KMS-11 (cell line): ENCODE measurements at regions not wholly inside any gene's neighbourhood (a gene's known extent, or its start where the extent isn't known, plus 50 kb on each side); places are given as distances from the start of the nearest gene placed in this dataset.

Experiments used
- H2AFZ ChIP-seq: fragments of 200-600 bp; sonication (generic); 2 replicates; pipeline ENCODE4 v1.6.1; 2016; ENCODE audit warnings: antibody characterized with exemption, mixed run types, low read depth
- H3K27ac ChIP-seq: fragments of 200-600 bp; sonication (generic); 2 replicates; pipeline ENCODE4 v1.6.1; 2016; ENCODE audit warnings: mild to moderate bottlenecking, mixed run types
- H3K27me3 ChIP-seq: fragments of 200-600 bp; sonication (generic); 2 replicates; pipeline ENCODE4 v1.6.1; 2017; ENCODE audit warnings: mild to moderate bottlenecking, low read depth, mixed run types, moderate library complexity; ENCODE audit not compliant: insufficient read depth
- H3K36me3 ChIP-seq: fragments of 200-600 bp; sonication (generic); 2 replicates; pipeline ENCODE4 v1.6.1; 2017; ENCODE audit warnings: mild to moderate bottlenecking, mixed run types; ENCODE audit not compliant: insufficient read depth
- H3K4me1 ChIP-seq: fragments of 200-600 bp; sonication (generic); 2 replicates; pipeline ENCODE4 v1.6.1; 2016; ENCODE audit warnings: mild to moderate bottlenecking, low read depth, mixed run types; ENCODE audit not compliant: poor library complexity, severe bottlenecking
- H3K4me2 ChIP-seq: fragments of 200-600 bp; sonication (generic); 2 replicates; pipeline ENCODE4 v1.7.0; 2016; ENCODE audit warnings: mild to moderate bottlenecking, mixed run types
- H3K4me3 ChIP-seq: fragments of 200-600 bp; sonication (generic); IDR thresholded peaks from 2 replicates; pipeline ENCODE4 v1.6.1; 2017; ENCODE audit warnings: low read depth, low read length, mixed read lengths; ENCODE audit not compliant: insufficient read depth
- H3K79me2 ChIP-seq: fragments of 200-600 bp; sonication (generic); 2 replicates; pipeline ENCODE4 v1.6.1; 2016; ENCODE audit warnings: low read depth, mixed run types; ENCODE audit not compliant: insufficient read depth
- H3K9ac ChIP-seq: fragments of 200-600 bp; sonication (generic); 2 replicates; pipeline ENCODE4 v1.6.1; 2016; ENCODE audit warnings: mild to moderate bottlenecking, mixed run types
- H4K20me1 ChIP-seq: fragments of 200-600 bp; sonication (generic); 2 replicates; pipeline ENCODE4 v1.6.1; 2016; ENCODE audit warnings: mild to moderate bottlenecking, mixed run types; ENCODE audit not compliant: insufficient read depth
- CTCF ChIP-seq: fragments of 200-600 bp; sonication (generic); conservative IDR thresholded peaks from 2 replicates; pipeline ENCODE4 v1.6.1; 2017; ENCODE audit warnings: low read depth, mild to moderate bottlenecking, antibody characterized with exemption, low read length, moderate library complexity, mixed read lengths

- no peak overlapping the region for H3K9ac ChIP-seq
- no peak overlapping the region for H3K27ac ChIP-seq
- no peaks in the 10 kb centered on the region for H3K4me1 ChIP-seq
- no peaks in the 10 kb centered on the region for H3K27me3 ChIP-seq
- H3K4me2 ChIP-seq, result no peak overlapping the region
- H3K79me2 ChIP-seq, result no peaks in the 10 kb centered on the region
- no peaks in the 10 kb centered on the region for H4K20me1 ChIP-seq
- no peak for TF ChIP-seq CTCF
- no peak overlapping the region for H2AFZ ChIP-seq
- H3K36me3 ChIP-seq, result no peaks in the 10 kb centered on the region
- no peak overlapping the region for H3K4me3 ChIP-seq
Observed at GRCh38 chr11:82117362-82117761, 616.3 kb downstream of the FAM181B start.

DNA sequence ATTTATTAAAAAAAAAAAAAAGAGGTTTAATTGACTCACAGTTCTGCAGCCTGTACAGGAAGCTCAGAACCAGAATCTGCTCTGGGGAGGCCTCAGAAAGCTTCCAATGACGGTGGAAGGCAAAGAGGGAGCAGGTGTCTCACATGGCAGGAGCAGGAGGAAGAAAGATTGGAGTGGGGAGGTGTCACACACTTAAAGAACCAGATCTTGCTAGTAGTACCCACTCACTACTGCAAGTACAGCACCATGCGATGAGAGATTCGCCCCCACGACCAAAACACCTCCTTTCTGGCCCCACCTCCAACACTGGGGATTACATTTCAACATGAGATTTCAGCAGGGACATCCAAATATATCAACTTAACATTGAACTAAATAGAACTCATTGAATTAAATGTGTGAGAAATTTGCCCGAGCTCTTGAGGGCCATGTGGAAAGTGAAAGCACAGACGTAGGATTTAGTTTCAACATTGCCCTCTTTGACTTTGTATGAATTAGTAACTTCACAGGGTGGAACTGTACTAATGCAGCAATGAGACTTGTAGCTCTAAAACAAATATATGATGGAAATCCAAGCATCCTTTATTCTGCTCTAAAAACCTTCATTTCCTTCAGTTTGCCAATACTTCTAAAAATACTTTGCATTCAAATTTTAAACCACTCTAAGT is 628.2 kb downstream of the FAM181B start:
- no peak overlapping the region for H3K4me2 ChIP-seq
- no peak overlapping the region for H3K4me3 ChIP-seq
- H3K9ac ChIP-seq, result no peak overlapping the region
- no peak overlapping the region for H3K27ac ChIP-seq
- H4K20me1 ChIP-seq, result no peaks in the 10 kb centered on the region
- no peak overlapping the region for H2AFZ ChIP-seq
- no peak for TF ChIP-seq CTCF
- H3K27me3 ChIP-seq, result no peaks in the 10 kb centered on the region
- no peaks in the 10 kb centered on the region for H3K79me2 ChIP-seq
- H3K4me1 ChIP-seq, result no peaks in the 10 kb centered on the region
- H3K36me3 ChIP-seq, result no peaks in the 10 kb centered on the region

DNA sequence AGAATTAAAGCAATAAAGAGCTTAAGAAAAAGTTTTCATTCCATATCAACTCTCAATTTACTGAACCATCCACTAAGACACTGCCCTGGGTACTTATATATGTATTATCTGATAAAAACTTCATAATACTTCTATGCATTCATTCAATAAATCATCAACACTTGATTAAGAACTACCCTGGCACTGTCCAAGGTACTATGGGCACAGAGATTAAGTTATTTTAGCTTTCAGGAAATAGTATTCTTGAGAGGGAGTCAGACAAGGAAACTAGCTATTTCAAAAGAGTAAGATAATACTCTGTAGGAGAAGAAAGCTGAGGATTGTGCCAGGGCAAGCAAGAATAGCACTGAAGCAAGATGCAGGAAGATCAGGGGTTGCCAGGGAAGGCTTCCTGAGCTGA is 640.8 kb downstream of the FAM181B start:
- Histone ChIP-seq H2AFZ (no peak overlapping the region), H3K9ac (no peak overlapping the region), H3K27ac (no peak overlapping the region), H3K4me2 (no peak overlapping the region), H3K4me1 (no peaks in the 10 kb centered on the region), H3K36me3 (no peaks in the 10 kb centered on the region), H4K20me1 (no peaks in the 10 kb centered on the region), H3K79me2 (no peaks in the 10 kb centered on the region), H3K4me3 (no peak overlapping the region), H3K27me3 (no peaks in the 10 kb centered on the region)
- no peak for TF ChIP-seq CTCF

- no peaks in the 10 kb centered on the region for H3K4me1 ChIP-seq
- no peak overlapping the region for H3K4me3 ChIP-seq
- no peaks in the 10 kb centered on the region for H3K79me2 ChIP-seq
- H2AFZ ChIP-seq, result no peak overlapping the region
- no peak for TF ChIP-seq CTCF
- no peaks in the 10 kb centered on the region for H3K36me3 ChIP-seq
- H3K27ac ChIP-seq, result no peak overlapping the region
- H4K20me1 ChIP-seq, result no peaks in the 10 kb centered on the region
- no peaks in the 10 kb centered on the region for H3K27me3 ChIP-seq
- H3K9ac ChIP-seq, result no peak overlapping the region
- no peak overlapping the region for H3K4me2 ChIP-seq
Observed at GRCh38 chr11:82089426-82089825, 644.2 kb downstream of the FAM181B start.
